ENCODE measurements at regions not wholly inside any gene's neighbourhood (a gene's known extent, or its start where the extent isn't known, plus 50 kb on each side); places are given as distances from the start of the nearest gene placed in this dataset.

DNA sequence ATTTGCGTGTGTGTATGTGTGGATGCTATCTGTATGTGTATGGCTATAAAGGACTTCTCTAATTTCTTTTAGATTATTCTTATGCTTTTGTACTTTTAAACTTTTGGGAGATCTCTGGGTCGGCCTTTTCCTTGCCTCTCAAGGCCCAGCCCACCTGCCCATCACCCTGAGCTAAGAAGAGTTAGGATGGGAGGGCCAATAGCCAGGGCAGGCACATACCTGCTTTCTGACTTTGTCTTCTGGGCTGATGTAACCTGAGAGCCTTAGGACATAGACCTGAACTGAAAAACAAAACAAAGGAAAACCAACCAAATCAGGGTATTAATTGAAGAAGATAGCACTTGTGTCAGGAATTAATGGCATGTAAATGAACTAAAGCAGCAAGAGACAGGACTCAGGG is 100.2 kb downstream of the IRX1 start:
- TF ChIP-seq EZH2 (IDR thresholded peaks at IDR 0.05; ENCODE audit: insufficient read depth, low read length) (no peak), CTCF (IDR thresholded peaks at IDR 0.05; ENCODE audit: insufficient read depth, low read depth, low read length) (no peak)
- DNase-seq (ENCODE audit: low read depth): no peak
- Histone ChIP-seq H3K4me3 (ENCODE audit: insufficient read depth, low read depth, low read length) (no peak overlapping the region), H3K27me3 (ENCODE audit: insufficient read depth, low read length) (no peaks in the 10 kb centered on the region), H3K27ac (ENCODE audit: low read depth, low read length) (no peak overlapping the region), H3K9ac (ENCODE audit: low read length) (no peak overlapping the region), H3K4me1 (ENCODE audit: insufficient read depth, low read length) (no peaks in the 10 kb centered on the region), H3K79me2 (ENCODE audit: insufficient read depth, low read length) (no peaks in the 10 kb centered on the region), H3K4me2 (ENCODE audit: low read length) (no peak overlapping the region), H3K9me3 (ENCODE audit: insufficient read depth, low read depth, low read length) (peaks cover 4% of the 10 kb centered on the region), H2AFZ (ENCODE audit: low read depth, low read length) (no peak overlapping the region), H4K20me1 (ENCODE audit: insufficient read depth, low read length) (no peaks in the 10 kb centered on the region), H3K36me3 (ENCODE audit: insufficient read depth, low read length) (no peaks in the 10 kb centered on the region)
- no peak for FAIRE-seq
- H3K27ac Mint-ChIP-seq (ENCODE audit: unreplicated experiment): peak overlapping the region; percentile 92
- H3K4me3 Mint-ChIP-seq (ENCODE audit: unreplicated experiment): no peak overlapping the region
- H3K4me1 Mint-ChIP-seq (ENCODE audit: low read depth, unreplicated experiment): peaks cover 14% of the 10 kb centered on the region
- no peaks in the 10 kb centered on the region for H3K9me3 Mint-ChIP-seq (ENCODE audit: unreplicated experiment)
- H3K36me3 Mint-ChIP-seq (ENCODE audit: low read depth, unreplicated experiment): no peaks in the 10 kb centered on the region
- H3K27me3 Mint-ChIP-seq (ENCODE audit: low read depth, unreplicated experiment): peaks cover 3% of the 10 kb centered on the region

DNA sequence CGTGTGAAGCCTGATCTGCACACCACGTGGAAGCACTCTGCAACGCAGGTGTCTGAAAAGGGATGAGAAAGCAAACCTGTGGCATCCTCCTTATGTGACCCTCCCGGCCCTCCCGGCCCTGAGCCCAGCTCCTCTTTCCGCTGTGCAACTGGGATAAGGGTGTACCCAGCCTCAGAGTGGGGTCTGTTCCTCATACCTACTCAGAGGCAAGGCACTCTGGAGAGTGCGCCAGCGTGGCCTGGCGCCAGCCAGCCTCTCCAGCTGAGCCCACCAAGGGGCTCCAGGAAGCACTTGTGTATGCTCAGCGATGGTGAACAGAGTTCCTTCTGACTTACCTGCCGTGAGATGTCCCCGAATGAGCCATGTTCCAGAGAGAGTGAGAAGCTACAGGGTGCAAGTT is 102.8 kb downstream of the IRX1 start:
- H3K27ac ChIP-seq (ENCODE audit: low read depth, low read length): no peak overlapping the region
- Mint-ChIP-seq H3K27ac (ENCODE audit: unreplicated experiment) (no peak overlapping the region), H3K27me3 (ENCODE audit: low read depth, unreplicated experiment) (peaks cover 3% of the 10 kb centered on the region)

More for the DNA sequence above, 102.8 kb downstream of the IRX1 start:
- Histone ChIP-seq H4K20me1 (ENCODE audit: insufficient read depth, low read length) (no peaks in the 10 kb centered on the region), H3K4me2 (ENCODE audit: low read length) (no peak overlapping the region), H3K79me2 (ENCODE audit: insufficient read depth, low read length) (no peaks in the 10 kb centered on the region), H3K36me3 (ENCODE audit: insufficient read depth, low read length) (no peaks in the 10 kb centered on the region), H3K4me3 (ENCODE audit: insufficient read depth, low read depth, low read length) (no peak overlapping the region), H2AFZ (ENCODE audit: low read depth, low read length) (no peak overlapping the region), H3K9ac (ENCODE audit: low read length) (no peak overlapping the region), H3K27me3 (ENCODE audit: insufficient read depth, low read length) (no peaks in the 10 kb centered on the region), H3K4me1 (ENCODE audit: insufficient read depth, low read length) (no peaks in the 10 kb centered on the region), H3K9me3 (ENCODE audit: insufficient read depth, low read depth, low read length) (peaks cover 4% of the 10 kb centered on the region)
- no peaks in the 10 kb centered on the region for H3K9me3 Mint-ChIP-seq (ENCODE audit: unreplicated experiment)
- H3K4me1 Mint-ChIP-seq (ENCODE audit: low read depth, unreplicated experiment): peaks cover 14% of the 10 kb centered on the region
- H3K4me3 Mint-ChIP-seq (ENCODE audit: unreplicated experiment): no peak overlapping the region
- no peak for DNase-seq (ENCODE audit: low read depth)
- no peaks in the 10 kb centered on the region for H3K36me3 Mint-ChIP-seq (ENCODE audit: low read depth, unreplicated experiment)
- no peak for FAIRE-seq
- TF ChIP-seq EZH2 (IDR thresholded peaks at IDR 0.05; ENCODE audit: insufficient read depth, low read length) (no peak), CTCF (IDR thresholded peaks at IDR 0.05; ENCODE audit: insufficient read depth, low read depth, low read length) (no peak)
